Breast epithelium (tissue), 4 donors: ENCODE measurements at regions not wholly inside any gene's neighbourhood (a gene's known extent, or its start where the extent isn't known, plus 50 kb on each side); places are given as distances from the start of the nearest gene placed in this dataset.
A peak's percentile ranks its signal among the peaks of the same experiment; 100 is the strongest.

Source experiments
- DNase-seq, 2 donors: peaks; one replicate each; pipeline ENCODE4 v3.0.0-alpha.2; 2019; ENCODE audit warnings: low spot score in 2 of 2
- H3K27ac ChIP-seq, 2 donors: fragments of 200-600 bp; sonication (generic) in 1 of 2; one replicate each; pipeline ENCODE4 v1.5.1; 2016 to 2019; ENCODE audit warnings: mild to moderate bottlenecking in 1 of 2
- H3K27me3 ChIP-seq, 2 donors: fragments of 200-600 bp; sonication (generic) in 1 of 2; one replicate each; pipeline versions ENCODE4 v1.5.1 to v1.6.0; 2017 to 2019; ENCODE audit warnings: control low read depth in 1 of 2, mild to moderate bottlenecking in 1 of 2
- H3K36me3 ChIP-seq: fragments of 200-600 bp; one replicate; pipeline ENCODE4 v1.5.1; 2019
- H3K4me1 ChIP-seq, 2 donors: fragments of 200-600 bp; sonication (generic); one replicate each; pipeline ENCODE4 v1.5.1; 2016 to 2019; ENCODE audit warnings: control low read depth in 1 of 2
- H3K4me3 ChIP-seq, 3 donors: fragments of 200-600 bp; sonication (generic); 1 replicate in 2 of 3; 2 replicates in 1 of 3; pipeline ENCODE4 v1.5.1; 2016 to 2019; ENCODE audit warnings: mild to moderate bottlenecking in 3 of 3, moderate library complexity in 2 of 3
- H3K9me3 ChIP-seq, 2 donors: fragments of 200-600 bp; sonication (generic) in 1 of 2; one replicate each; pipeline ENCODE4 v1.5.1; 2016 to 2019; ENCODE audit warnings: control low read depth in 1 of 2
- POLR2A ChIP-seq: fragments of 450-650 bp; IDR thresholded peaks from one replicate; pipeline ENCODE4 v1.6.1; 2016; ENCODE audit warnings: antibody characterized with exemption, mild to moderate bottlenecking, moderate library complexity
- POLR2AphosphoS5 ChIP-seq, 3 donors: sonication (generic); formaldehyde crosslinking; IDR thresholded peaks; one replicate each; pipeline ENCODE4 v1.6.1; 2017; ENCODE audit warnings: antibody characterized with exemption in 3 of 3
- intact Hi-C: fragments of 100-400 bp; cut with DNase I; formaldehyde crosslinking; loops from one replicate; pipeline ENCODE4 v1.15.1; 2023; ENCODE audit warnings: low total_unique reads
- TF ChIP-seq, protein P1 (sequence below), 3 donors: fragments of 450-650 bp; IDR thresholded peaks; one replicate each; pipeline ENCODE4 v1.5.1; 2016 to 2017; ENCODE audit warnings: antibody characterized with exemption in 3 of 3, mild to moderate bottlenecking in 3 of 3, moderate library complexity in 3 of 3

DNA sequence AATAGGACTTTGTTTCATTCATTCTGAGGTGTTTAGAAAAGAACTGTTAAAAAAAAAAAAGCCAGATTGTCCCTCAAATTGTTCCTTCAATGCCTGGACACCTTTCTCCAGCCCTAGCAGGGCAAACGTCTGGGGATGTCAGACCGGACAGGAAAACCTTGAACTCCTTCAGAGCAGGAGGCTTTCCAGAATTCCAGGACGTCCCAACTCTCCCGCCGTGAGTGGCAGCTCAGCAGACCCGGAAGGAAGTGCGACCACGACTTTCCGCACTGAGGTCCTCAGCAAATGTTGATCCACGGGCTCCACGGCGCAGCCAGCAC, 139.1 kb downstream of the DLL1 start:
- H3K9me3 ChIP-seq: no peaks in the 10 kb centered on the region
- no peaks in the 10 kb centered on the region for H3K27me3 ChIP-seq
- H3K36me3 ChIP-seq: no peaks in the 10 kb centered on the region
- H3K4me3 ChIP-seq: peak overlapping the region in 2 of 3 donors; percentile 31 to 50
- peak overlapping the region; percentile 84 to 88 for H3K27ac ChIP-seq
- H3K4me1 ChIP-seq: peaks cover 0 to 6% of the 10 kb centered on the region in 2 donors
- no peak for DNase-seq
- TF ChIP-seq, protein P1, sequence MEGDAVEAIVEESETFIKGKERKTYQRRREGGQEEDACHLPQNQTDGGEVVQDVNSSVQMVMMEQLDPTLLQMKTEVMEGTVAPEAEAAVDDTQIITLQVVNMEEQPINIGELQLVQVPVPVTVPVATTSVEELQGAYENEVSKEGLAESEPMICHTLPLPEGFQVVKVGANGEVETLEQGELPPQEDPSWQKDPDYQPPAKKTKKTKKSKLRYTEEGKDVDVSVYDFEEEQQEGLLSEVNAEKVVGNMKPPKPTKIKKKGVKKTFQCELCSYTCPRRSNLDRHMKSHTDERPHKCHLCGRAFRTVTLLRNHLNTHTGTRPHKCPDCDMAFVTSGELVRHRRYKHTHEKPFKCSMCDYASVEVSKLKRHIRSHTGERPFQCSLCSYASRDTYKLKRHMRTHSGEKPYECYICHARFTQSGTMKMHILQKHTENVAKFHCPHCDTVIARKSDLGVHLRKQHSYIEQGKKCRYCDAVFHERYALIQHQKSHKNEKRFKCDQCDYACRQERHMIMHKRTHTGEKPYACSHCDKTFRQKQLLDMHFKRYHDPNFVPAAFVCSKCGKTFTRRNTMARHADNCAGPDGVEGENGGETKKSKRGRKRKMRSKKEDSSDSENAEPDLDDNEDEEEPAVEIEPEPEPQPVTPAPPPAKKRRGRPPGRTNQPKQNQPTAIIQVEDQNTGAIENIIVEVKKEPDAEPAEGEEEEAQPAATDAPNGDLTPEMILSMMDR (IDR thresholded peaks at IDR 0.05): no peak
- TF ChIP-seq POLR2AphosphoS5 (IDR thresholded peaks at IDR 0.05): no peak
- no peak for TF ChIP-seq POLR2A
- intact Hi-C loops: no loop called here

DNA sequence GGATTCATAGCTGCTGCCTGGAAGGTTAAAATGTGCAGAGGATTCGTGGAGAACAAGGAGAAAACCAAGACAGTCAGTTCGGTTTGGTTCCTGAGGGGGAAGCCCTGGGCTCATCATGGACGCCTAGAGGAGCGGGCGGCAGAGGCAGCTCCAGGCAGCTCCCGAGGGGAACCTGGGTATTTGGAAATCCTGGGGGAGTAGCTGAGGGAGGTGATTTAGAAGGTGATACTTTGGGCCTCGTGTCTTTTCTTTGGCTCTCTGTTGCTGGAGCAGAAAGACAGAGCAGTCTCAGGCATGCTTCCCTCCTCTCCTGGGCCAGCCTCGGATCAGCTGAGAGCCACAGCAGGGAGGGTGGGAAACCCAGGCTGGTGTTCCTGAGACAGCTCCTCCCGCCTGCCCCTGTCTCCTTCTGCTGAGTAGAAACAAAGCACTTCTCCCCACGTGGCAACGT, 139.5 kb downstream of the DLL1 start:
- intact Hi-C loops: no loop called here
- no peak for DNase-seq
- H3K4me1 ChIP-seq: peaks cover 0 to 6% of the 10 kb centered on the region in 2 donors
- H3K36me3 ChIP-seq: no peaks in the 10 kb centered on the region
- H3K4me3 ChIP-seq: peak overlapping the region in 1 of 3 donors; percentile 50
- H3K27me3 ChIP-seq: no peaks in the 10 kb centered on the region
- H3K9me3 ChIP-seq: no peaks in the 10 kb centered on the region
- TF ChIP-seq, protein P1 (IDR thresholded peaks at IDR 0.05): no peak
- no peak for TF ChIP-seq POLR2AphosphoS5 (IDR thresholded peaks at IDR 0.05)
- no peak for TF ChIP-seq POLR2A
- H3K27ac ChIP-seq: peak overlapping the region; percentile 84 to 88

DNA sequence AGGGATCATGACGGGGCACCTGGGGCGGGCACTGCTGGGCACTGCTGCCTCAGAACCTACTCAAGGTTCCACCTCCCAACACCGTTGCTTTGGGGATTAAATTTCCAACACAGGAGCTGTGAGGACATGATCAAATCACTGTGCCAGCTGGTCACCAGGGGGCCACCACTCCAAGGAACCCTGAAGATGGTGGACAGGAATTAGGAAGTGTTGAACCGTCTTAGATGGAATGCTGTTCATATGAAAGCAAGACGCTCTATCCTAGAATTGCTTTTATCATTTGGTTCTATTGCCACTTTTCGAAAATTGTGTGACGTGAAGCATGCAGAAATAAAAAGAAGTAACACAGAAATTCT, 140.3 kb downstream of the DLL1 start:
- Histone ChIP-seq H3K4me3 (no peak overlapping the region), H3K36me3 (no peaks in the 10 kb centered on the region), H3K27me3 (no peaks in the 10 kb centered on the region), H3K9me3 (no peaks in the 10 kb centered on the region), H3K27ac (no peak overlapping the region), H3K4me1 (peaks cover 0 to 6% of the 10 kb centered on the region in 2 donors)
- intact Hi-C loops: no loop called here
- no peak for DNase-seq
- TF ChIP-seq, protein P1 (IDR thresholded peaks at IDR 0.05): no peak
- TF ChIP-seq POLR2AphosphoS5 (IDR thresholded peaks at IDR 0.05) (no peak), POLR2A (no peak)

DNA sequence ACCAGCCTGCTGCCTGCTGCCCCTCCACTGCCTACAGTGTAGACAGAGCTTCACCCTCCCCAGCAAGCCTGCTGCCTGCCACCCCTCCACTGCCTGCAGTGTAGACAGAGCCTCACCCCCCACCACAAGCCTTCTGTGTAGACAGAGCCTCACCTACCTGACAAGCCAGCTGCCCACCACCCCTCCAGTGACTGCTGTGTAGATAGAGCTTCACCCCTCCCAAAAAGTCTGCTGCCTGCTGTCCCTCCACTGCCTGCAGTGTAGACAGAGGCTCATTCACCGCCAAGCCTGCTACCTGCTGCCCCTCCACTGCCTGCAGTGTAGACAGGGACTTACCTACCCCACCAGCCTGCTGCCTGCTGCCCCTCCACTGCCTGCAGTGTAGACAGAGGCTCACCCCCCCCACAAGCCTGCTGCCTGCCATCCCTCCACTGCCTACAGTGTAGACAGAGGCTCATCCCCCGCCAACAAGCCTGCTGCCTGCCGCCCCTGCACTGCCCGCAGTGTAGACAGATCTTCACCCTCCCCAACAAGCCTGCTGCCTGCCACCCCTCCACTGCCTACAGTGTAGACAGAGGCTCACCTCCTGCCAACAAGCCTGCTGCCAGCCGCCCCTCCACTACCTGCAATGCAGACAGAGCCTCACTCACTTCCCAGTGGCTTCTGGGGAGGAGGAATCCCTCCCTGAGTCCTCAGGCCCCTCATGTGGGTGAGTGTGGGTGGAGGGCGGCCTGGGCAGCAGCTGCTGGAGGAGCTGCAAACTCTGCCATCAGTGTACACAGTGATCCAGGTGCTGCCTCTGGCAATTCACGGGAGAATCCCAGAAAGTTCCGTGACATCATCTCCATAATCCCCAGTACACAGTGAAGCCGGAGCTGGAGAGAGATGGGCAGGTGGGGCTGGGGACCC, 140.9 kb downstream of the DLL1 start:
- Histone ChIP-seq H3K4me1 (peaks cover 0 to 6% of the 10 kb centered on the region in 2 donors), H3K9me3 (no peaks in the 10 kb centered on the region), H3K4me3 (no peak overlapping the region), H3K27ac (no peak overlapping the region), H3K36me3 (no peaks in the 10 kb centered on the region), H3K27me3 (no peaks in the 10 kb centered on the region)
- TF ChIP-seq, protein P1 (IDR thresholded peaks at IDR 0.05): no peak
- TF ChIP-seq POLR2AphosphoS5 (IDR thresholded peaks at IDR 0.05) (no peak), POLR2A (no peak)
- no peak for DNase-seq
- intact Hi-C loops: no loop called here

DNA sequence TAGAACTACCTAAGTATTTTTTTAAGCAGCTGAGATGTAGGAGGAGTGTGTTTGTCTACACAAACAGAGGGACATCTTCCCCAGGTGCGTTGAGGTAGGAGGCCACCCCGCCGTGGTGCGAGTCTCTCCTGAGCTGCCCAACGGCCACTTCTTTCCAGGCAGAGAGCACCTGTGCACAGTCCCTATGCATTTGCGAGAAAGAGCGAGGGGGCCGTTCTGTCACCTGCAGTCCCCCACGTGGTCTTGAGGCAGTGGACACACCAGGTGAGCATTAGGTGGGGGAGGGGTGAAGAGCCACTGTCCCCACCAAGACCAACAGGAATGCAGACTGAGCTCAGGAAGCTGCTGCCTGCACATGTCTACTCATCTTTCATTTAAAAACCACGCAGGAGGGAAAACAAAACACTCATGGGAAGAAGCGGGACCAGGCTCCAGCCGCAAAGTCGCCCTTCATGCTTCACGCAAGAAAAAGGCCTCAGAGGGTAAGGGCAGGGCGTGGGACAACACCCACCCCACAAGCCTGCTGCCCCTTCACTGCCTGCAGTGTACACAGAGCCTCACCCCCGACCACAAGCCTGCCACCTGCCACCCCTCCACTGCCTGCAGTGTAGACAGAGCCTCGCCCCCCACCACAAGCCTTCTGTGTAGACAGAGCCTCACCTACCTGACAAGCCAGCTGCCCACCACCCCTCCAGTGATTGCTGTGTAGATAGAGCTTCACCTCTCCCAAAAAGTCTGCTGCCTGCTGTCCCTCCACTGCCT, 142.0 kb downstream of the DLL1 start:
- intact Hi-C loops: no loop called here
- H3K27ac ChIP-seq: no peak overlapping the region
- no peak overlapping the region for H3K4me3 ChIP-seq
- no peak for TF ChIP-seq POLR2AphosphoS5 (IDR thresholded peaks at IDR 0.05)
- no peaks in the 10 kb centered on the region for H3K27me3 ChIP-seq
- peaks cover 0 to 6% of the 10 kb centered on the region in 2 donors for H3K4me1 ChIP-seq
- peaks cover 0 to 3% of the 10 kb centered on the region in 2 donors for H3K9me3 ChIP-seq
- H3K36me3 ChIP-seq: no peaks in the 10 kb centered on the region
- DNase-seq: peak in 1 of 2 donors; percentile 34
